Right lobe of liver (tissue), 4 donors: ENCODE measurements at regions not wholly inside any gene's neighbourhood (a gene's known extent, or its start where the extent isn't known, plus 50 kb on each side); places are given as distances from the start of the nearest gene placed in this dataset.
"Not testable (repeated sequence)": the region's sequence is repeated elsewhere in the genome, so short reads cannot be mapped to it uniquely, and the experiment has no call there.

Experiments used
- CTCF ChIP-seq, 4 donors: fragments of 200-600 bp in 3 of 4; fragments of 450-650 bp in 1 of 4; IDR thresholded peaks; one replicate each; pipeline versions ENCODE4 v1.5.1 to v1.8.0; 2016 to 2022; ENCODE audit warnings: antibody characterized with exemption in 4 of 4, mild to moderate bottlenecking in 2 of 4
- POLR2A ChIP-seq: fragments of 450-650 bp; IDR thresholded peaks from one replicate; pipeline ENCODE4 v1.6.1; 2017; ENCODE audit warnings: antibody characterized with exemption, mild to moderate bottlenecking
- donor health status: DM: no; HTN: no; CAD: no.
- donor health status: DM: no; HTN: no; CAD: no.
- donor health status: DM: no; HTN: yes; CAD: no.

DNA sequence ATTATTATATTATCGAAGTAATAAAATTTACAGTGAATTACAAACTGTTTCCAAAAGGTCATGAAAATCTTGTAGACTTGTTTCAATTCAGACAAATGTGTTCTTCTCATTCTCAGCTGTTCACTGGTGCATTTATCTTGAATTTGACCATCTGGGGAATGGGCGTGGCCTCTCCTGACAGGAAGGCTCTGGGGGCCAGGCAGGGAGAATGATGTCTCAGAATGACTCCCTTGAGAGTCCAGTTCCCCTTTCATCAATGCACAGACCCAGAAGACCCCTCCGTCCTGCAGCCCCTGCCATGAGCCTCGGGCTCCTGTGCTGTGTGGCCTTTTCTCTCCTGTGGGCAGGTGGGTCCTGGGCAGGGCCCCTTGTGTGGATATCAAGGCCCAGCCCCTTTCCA is 229.7 kb upstream of the PRSS58 start:
- TF ChIP-seq CTCF (IDR thresholded peaks at IDR 0.05); POLR2A: not testable (repeated sequence)
